HG02763 (cell line): ENCODE measurements at regions not wholly inside any gene's neighbourhood (a gene's known extent, or its start where the extent isn't known, plus 50 kb on each side); places are given as distances from the start of the nearest gene placed in this dataset.

ENCODE experiments used
- ATAC-seq: cut with Tn5 transposase; IDR thresholded peaks from one replicate; pipeline ENCODE4 v1.9.1; 2021; ENCODE audit warnings: mild to moderate bottlenecking, moderate library complexity; ENCODE audit not compliant: unreplicated experiment

GRCh38 chr2:861655-862354 is 88.8 kb upstream of the SNTG2 start:
- ATAC-seq = no peak

- no peak for ATAC-seq
These were observed 90.3 kb upstream of the SNTG2 start for GRCh38 chr2:860259-860855.

- no peak for ATAC-seq
These were observed 92.0 kb upstream of the SNTG2 start for GRCh38 chr2:858646-859045.

GRCh38 chr2:857937-858336 is 92.7 kb upstream of the SNTG2 start:
- ATAC-seq = no peak

GRCh38 chr2:857081-857480 is 93.6 kb upstream of the SNTG2 start:
- ATAC-seq = no peak

- no peak for ATAC-seq
These were observed 94.2 kb upstream of the SNTG2 start for GRCh38 chr2:856456-856855.

GRCh38 chr2:856041-856440 is 94.6 kb upstream of the SNTG2 start:
- ATAC-seq = no peak

- no peak for ATAC-seq
These were observed 95.5 kb upstream of the SNTG2 start for GRCh38 chr2:855177-855576.

- peak; percentile 50 for ATAC-seq
These were observed 96.2 kb upstream of the SNTG2 start for GRCh38 chr2:854460-854859.

GRCh38 chr2:853203-853870 is 97.3 kb upstream of the SNTG2 start:
- ATAC-seq = no peak

- ATAC-seq = no peak
These were observed 98.5 kb upstream of the SNTG2 start for GRCh38 chr2:852168-852567.

GRCh38 chr2:851680-852079 is 99.0 kb upstream of the SNTG2 start:
- no peak for ATAC-seq

- no peak for ATAC-seq
These were observed 99.6 kb upstream of the SNTG2 start for GRCh38 chr2:851078-851477.

- no peak for ATAC-seq
These were observed 100.2 kb upstream of the SNTG2 start for GRCh38 chr2:850429-850828.

- no peak for ATAC-seq
These were observed 102.5 kb upstream of the SNTG2 start for GRCh38 chr2:848099-848498.

- no peak for ATAC-seq
These were observed 103.0 kb upstream of the SNTG2 start for GRCh38 chr2:847669-848068.

GRCh38 chr2:844715-845114 is 105.9 kb upstream of the SNTG2 start:
- ATAC-seq = no peak

- no peak for ATAC-seq
These were observed 108.4 kb upstream of the SNTG2 start for GRCh38 chr2:842151-842803.

- ATAC-seq = no peak
These were observed 109.6 kb upstream of the SNTG2 start for GRCh38 chr2:841036-841435.

- no peak for ATAC-seq
These were observed 116.4 kb upstream of the SNTG2 start for GRCh38 chr2:834233-834632.

GRCh38 chr2:833180-833579 is 117.5 kb upstream of the SNTG2 start:
- no peak for ATAC-seq

- ATAC-seq = no peak
These were observed 118.0 kb upstream of the SNTG2 start for GRCh38 chr2:832635-833034.
